GM19238 (cell line): ENCODE measurements at regions not wholly inside any gene's neighbourhood (a gene's known extent, or its start where the extent isn't known, plus 50 kb on each side); places are given as distances from the start of the nearest gene placed in this dataset.

ENCODE experiments used
- DNase-seq: peaks from one replicate; pipeline ENCODE4 v3.0.0; 2011; ENCODE audit warnings: low spot score; ENCODE audit not compliant: insufficient read length

DNA sequence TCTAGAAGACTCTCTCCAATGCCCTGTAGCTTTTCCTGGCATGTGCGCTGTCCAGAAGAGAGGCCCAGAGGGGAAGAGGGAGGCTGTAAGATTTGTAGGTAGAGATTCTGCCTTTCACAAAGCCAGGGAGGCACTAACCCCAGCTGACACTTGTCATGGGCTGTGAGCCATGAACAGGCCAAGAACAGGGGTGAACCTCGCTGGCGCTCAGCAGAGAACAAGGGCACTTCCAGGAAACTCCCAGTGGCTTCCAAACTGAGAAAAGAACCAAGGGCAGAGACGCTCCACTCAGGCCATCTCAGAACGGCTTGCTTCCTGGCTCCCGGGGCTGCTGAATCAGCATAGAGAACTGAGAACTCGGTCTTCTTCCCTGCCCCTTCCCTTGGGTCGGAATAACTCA lies 257.8 kb upstream of the ZNF32 start:
- no peak for DNase-seq

DNA sequence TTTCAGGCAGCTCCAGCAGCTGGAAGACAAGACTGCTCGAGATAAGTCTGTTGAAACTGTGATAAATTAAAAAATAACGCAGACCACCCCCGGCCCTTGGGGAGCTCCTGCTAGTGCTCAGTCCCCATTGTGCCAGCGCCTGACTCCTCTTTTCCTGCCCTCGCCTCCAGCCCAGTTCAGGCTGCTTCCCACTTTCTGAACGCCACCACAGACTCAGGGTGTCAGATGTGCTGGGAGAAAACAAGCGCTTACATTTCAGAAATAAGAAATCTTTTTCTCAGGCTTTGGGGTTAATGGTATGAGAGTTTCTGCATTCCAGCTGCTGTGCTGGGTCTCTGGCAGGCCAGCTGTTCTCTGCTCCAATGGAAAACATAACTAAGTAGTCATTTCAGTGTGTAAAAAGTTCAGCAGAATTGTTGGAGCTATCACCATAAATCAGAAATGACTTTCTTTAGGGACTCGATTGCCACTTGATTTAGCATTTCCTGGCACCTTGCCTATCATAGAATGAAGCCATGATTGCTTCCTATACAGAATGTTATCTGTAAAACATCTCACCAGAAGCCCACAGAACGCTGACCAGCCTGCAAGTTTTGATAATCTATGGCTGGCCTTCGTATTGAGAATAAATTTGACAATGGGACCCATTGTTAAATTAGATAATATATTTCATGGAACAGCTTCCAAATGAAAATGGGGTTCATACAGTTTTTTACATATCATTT lies 257.0 kb upstream of the ZNF32 start:
- no peak for DNase-seq

DNA sequence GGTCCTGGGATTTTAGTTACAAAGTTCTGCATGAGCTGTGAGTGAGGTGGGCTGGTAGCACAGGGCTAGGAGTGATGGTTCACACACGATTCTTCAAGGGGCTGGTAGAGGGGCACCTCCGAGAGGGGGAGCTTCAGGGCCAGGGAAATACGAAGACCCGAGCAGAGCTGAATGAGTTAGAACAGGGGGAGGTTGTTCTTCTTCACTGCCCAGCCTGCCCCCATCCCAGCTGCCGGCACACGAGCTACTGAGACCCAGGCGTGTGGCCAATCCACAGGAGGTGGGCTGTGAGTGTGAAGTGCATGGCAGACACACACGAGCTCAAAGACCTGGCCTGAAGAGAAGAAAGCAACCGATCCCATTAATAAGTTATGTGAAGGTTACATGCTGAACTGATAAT lies 256.2 kb upstream of the ZNF32 start:
- DNase-seq, result no peak

DNA sequence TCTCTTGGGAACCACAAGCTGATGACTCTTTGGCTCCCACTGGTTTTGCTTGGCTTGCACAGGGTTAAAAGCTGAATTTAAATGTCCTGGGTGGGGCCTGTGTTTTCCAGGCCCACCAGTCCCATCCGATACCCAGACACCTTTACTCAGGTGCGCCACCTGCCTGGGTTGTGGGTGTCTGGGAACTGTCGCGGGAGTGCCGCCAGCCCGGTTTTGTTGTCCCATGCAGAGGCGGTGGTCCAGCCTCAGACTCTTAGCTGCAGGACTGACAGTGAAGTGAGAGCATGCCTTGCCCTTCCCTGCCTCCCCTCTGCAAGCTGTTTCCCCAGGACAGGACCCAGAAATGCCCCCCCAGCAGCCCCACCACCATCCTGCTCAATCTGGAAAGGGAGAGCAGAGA lies 255.6 kb upstream of the ZNF32 start:
- no peak for DNase-seq

DNA sequence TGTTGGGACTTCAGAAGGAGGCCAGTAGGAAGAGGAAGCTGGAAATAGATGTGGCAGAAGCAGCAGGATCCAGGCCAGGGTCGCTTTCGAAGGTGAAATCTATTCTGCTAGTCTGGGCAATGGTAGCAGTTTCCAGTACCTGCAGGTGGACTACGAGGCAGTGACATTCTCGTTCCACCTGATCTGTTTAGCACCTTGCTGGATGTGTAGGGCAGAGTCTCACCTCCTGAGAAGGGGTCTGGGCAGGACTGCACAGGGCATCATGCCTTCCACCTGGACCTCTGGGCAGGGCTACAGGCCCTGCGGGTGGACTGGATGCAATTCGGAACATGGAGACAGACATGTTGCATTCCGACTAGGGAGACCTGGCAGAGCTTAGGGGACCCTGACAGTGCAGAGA lies 254.8 kb upstream of the ZNF32 start:
- DNase-seq, result no peak

DNA sequence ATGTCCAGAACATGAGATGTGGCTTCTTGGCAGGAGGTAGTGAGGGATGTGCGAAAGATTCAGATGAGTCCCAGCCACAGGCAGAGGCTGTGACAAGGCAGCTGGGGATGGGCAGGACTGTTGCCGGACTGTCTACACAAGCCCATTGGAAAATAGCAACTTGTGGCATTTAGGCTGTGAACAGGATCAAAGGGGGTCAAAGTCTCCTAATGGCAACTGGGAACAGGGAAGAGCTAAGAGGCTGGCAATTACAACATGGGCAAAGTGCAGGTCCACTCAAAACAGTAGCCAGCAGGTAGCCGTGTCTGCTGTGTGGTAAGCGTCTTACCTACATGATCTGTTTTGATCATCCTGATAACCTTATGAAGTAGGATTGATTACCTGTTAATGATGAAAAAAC lies 254.2 kb upstream of the ZNF32 start:
- no peak for DNase-seq

DNA sequence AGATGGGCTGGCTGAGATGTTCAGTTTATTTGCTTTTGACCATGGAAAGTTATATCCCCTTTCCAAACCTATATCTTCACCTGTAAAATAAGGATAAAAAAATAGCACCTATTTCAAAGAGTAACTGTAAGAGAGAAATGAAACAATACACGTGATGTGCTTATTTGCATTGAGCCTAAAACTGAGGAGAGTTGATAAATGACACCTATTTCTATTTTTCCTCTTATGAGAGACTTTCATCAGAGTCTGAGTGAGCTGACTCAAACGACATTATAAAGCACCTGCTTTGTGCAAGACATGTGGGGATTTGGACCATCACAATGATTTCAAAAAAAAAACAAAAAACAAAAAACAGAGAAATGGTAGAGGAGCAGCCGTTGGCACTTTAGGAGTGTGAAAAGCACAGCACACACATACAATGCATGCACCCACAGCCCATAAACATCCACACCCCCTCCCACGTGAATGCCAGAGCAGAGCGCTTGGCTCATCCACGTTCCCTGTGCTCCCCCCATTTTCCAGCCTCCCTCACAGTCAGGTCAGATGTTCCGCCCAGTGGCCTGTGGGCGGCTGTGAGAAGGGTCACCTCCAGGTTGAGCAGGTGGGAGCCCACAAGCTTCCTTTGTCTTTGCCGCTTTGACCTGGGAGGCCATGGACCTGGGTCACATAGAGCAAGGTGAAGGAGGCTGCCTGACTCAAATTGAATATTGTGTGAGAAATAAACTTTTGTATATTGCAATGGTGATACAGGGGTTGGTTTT lies 253.2 kb upstream of the ZNF32 start:
- no peak for DNase-seq

DNA sequence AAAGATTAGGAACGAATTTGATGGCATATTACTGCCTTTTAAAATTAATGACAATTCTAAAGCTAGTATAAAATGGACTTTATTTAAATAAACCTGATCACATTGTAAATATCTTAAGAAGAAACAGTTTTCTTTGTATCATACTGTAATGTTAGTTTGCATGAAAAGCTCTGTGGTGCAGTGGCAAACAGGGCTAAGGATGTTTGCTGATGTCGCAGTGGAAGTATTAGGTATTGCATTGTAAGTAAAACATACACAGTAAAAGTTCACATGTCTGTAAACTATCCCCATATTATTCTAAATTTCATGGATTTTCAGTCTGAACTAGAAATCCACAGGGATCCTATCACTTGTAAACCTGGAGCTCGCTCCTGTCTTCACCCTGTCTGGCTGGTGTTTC lies 252.6 kb upstream of the ZNF32 start:
- DNase-seq, result no peak

DNA sequence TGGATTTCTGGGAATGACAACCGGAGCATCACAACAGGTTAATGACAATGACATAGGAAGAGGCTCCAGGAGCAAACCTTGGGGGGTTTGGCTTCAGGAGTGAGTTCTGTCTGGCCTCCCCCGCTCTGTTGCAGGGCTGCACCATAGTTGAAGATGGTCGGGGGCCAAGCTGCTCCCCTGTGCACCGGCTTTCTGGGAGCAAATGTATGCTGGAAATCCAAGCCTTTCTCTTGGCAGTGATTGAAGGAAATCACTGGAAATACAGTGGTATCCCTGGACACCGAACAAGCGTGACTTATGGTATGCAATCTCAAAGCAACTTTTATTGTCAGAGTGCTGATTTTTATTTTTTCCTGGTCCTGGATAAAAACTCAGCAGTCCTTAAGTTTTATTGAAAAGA lies 251.9 kb upstream of the ZNF32 start:
- DNase-seq, result no peak

DNA sequence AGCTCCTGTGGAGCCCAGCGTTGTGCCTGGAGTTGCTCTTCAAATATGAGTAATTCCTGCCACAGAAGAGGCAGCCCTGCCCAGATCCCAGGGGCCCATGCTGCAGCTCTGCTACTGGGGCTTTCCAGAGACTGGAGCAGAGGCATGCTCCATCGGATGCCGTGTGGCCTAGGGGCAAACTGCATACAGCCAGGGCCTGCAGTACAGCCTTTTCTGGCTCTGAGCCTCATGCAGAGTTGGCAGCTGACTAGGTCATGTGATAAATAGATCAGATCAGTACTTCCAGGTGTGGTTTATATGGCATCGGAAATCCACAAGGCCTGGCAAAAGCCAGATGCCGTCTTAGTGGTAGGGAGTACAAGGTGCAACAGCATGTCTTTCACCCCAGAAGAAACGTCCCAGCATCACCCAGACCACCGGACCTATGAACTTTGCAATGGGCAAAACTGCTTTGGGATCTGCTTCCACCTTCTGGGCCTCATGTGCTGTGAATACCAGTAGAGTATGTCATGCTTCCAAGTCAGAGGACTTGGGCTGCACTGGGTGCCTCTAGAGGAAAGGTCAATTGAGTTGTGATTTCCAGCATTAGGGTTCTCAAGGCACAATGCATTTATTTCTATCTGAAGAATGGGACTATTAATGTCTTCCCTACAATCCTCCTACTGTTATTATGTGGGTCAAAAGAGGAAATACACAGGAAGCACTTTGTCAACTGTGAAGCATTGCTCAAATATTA lies 250.7 kb upstream of the ZNF32 start:
- no peak for DNase-seq

DNA sequence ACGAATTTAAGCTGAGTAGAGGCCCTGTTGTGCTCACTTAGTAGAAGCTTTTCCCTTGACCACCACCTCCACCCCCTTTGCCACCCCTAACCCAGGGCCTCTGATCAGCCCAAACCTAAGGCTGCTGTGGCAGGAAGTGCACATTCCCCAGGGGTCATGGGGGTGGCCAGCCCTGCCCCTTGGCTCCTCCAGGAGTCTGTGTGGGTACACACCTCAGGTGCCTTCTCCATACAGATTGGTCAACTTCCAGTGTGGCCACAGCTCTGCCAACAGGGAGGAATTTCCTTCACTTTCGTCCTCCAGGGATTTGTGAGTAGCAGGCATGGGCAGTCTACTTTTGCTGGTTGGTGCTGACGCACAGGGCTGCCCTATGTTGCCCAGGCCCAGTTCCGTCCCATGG lies 249.9 kb upstream of the ZNF32 start:
- DNase-seq, result no peak

DNA sequence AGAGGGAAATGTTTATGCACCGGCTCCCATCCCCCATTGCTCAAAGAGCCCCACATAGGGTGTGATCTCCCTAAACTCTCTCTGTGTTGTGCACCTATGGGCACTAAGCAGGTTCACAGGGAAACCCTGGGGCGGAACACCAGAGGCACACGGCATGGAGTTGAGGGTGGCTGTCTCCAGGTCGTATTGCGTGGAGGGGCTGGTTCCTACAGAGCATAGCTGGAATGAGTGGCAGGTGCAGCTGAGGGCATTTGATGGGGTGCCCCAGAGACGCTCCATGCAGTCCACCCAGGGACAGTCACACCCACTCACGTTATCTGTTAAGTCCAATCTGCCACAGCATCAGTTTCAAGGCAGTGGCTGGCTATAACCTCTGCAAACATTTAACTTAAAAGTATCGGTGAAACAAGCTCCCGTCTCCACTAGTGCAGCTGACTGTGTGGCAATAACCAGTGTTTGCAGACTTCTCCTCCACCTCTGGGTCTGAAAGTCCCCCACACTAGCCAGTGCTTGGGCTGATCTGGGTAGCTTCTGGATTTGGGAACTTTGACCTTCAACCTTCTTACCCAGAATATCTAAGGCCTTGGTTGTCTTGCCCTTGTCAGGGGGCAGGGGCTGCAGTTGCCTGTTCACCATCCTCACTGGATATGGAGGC lies 249.2 kb upstream of the ZNF32 start:
- no peak for DNase-seq

DNA sequence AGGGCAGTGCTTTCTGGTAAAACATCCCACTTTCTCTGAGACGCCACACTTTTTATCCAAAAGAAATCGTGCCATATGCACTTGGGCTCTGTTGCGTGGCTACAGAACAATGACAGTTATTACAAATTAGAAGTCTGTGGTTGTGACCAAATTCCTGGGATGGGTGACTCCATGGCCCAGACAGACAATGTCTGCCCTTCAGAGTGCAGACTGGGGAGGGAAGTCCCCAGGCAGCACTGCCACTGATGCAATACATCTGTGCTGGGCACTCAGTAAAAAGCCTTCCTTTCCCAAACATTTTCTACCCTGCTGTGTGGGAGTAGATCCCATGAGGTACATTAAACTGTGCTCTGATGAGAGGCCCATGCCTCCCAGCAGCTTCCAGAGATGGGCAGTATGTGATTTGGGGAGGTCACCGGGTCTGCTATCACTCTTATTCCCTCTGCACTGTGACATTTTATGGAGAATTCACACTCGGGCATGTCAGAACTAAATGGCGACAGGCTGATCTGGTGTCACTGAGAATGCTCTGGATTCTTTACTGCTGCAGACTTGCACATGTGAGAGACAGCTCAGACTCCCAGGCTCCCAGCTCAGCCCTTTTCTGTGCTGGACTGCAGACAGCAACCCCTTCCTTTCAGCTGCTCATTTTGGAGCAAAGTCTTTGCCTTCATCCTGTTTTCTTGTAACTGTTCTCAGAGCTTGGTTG lies 243.5 kb upstream of the ZNF32 start:
- no peak for DNase-seq

DNA sequence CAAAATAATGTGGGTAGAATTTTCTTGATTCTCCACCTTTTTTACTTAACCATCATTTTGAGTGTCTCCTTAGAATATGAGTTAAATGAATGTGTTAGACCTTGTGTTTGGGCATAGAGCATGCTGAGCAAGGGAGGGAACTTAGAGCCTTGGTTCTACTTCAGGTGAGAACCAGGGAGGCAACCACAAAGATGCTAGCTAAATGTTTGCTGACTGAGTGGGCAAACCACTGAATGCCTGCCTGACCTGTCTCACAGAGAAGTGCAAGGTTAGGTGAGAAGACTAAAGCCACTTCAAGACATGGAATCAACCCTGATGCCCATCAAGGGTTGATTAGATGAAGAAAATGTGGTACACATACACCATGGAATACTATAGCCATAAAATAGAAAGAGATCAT lies 242.6 kb upstream of the ZNF32 start:
- no peak for DNase-seq

DNA sequence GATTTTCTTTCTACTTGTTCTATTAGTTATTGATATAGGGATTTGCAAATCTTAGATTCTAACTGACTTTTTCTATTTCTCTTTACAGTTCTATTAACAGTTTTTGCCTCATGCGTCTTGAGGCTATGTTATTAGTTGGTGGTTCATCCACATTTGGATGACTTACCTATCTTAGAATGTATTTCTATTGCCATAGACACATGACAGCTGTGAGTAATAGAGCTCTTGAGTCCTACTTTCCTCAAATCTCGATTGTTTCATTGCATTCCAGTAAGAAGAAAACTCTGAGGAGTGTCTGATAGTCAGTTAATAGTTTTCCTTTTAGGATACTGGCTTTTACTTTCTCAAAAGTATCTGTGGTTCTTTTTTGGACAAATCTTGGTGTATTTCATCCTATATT lies 241.4 kb upstream of the ZNF32 start:
- no peak for DNase-seq

DNA sequence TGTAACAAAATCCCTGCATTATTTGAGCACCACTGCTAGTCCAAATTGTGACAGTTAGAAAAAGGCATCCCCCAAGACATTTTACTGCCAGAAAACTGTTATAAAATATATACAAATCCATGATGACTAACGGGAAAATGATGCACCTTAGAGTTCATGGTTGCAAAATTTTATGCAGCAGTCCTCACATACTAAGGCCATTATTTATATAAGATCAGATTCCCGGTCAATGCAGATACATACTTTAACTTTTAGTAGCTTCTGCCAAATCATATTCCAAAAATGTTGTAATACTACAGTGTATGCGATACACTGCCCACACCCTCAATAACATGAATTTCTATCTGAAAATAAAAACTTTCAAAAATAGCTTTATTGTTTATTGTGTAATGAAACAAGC lies 239.9 kb upstream of the ZNF32 start:
- no peak for DNase-seq

DNA sequence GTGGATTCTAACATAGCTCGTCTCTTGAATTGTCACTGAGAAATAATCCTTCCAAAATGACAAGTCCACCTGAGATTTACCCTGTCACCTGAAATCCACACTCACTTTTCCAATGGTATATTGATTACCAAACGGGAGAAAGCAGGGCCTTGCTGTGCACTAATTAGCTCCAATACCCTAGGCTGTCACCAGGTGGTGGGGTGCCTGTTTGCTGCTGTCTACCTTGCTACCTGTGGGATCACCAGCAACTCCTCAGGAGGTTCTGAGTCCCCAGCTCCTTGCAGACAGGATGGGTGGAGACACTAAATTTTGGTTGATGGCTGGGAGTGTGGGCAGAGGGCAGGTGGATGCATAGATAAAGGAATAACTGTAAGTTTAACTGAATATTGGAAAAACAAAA lies 237.2 kb upstream of the ZNF32 start:
- no peak for DNase-seq

DNA sequence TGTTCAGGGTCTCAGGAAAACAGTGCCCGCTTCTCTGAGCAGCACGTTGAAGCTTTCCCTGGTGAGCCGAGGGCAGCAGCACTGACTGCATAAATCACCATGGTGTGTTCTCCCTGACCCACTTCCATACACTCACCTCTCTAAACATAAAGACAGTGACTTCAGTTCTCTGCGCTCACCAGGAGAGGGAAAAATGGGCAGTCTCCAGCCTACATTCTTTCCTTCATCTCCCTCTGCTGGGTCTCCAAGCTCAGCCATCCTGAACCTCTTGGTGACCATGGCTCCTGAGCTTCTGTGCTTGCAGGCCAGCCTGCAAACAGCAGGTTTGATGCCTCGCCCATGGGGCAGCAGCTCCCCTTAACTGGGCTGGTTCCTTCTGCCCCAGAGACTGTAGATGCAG lies 236.6 kb upstream of the ZNF32 start:
- no peak for DNase-seq

DNA sequence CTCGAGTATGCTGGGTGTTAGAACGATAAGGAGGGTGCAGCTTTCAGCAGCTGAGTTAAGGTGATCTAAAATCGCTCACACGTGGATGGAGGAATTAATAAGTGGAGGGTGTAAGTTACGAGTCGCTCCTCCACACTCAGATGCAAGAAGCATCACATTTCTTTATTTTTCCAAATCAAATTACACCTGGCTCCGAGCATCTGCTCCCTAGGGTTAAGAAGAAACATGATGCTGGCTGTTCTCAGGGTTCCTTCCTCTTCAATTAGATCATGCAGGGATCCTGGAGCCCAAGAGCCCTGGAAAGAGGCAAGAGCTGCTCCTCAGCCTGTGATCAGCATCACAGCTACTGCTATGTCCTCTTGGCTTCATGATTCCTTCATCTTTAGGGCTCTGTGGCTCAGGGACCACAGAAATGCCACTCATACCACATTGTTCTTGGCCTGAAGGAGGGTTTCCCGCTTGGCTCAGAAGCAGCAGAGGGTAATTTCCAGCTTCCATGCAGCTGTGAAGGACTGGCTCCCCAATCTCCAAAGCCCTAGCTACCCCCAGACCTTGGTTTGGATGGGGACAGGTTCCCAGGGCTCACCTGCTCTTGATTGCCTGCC lies 235.9 kb upstream of the ZNF32 start:
- DNase-seq, result no peak

DNA sequence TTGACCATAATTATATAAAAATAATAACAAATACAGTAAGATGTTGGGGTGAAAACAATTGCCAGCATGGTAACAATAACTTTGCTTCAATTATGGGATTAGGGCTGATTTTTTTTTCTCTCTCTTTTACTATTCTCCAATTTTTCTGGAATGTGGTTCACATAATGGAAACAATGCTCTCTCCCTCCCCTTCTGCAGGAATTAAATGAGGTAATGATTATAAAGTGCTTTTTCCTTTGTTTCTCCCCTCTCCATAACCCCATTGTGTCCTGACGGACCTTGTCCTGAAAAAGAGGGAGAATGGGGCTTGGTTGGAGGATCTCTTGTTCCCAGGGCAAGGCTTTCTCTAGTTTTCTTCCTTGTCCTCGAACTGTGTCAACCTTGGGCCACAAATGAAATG lies 234.0 kb upstream of the ZNF32 start:
- no peak for DNase-seq

DNA sequence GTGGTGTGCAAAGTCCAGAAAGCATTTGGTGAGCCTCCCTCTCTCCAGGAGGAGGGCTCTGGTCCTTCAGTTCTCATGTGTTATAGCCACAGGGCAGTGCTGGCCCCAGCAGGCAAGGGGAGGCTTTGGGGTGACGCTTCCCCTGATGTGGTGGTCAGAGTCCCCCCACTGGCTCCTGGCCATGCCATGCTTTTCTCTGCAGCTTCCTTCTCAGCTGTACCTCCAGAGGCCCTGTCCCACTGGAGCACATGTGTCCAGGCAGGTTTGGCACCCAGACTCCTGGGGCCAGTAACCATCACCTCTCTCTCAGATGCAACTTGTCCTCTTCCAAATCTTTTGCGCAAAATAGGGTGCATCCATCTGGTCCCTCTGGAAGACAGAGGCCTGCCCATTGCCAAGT lies 233.0 kb upstream of the ZNF32 start:
- no peak for DNase-seq
